ENCODE measurements at regions not wholly inside any gene's neighbourhood (a gene's known extent, or its start where the extent isn't known, plus 50 kb on each side); places are given as distances from the start of the nearest gene placed in this dataset.

GRCh38 chr4:78673337-78673736, 102.8 kb upstream of the BMP2K start:
- Histone ChIP-seq H3K4me1 (ENCODE audit: insufficient read depth, low read length) (0 out of 2 replicates have a peak, but pooled peaks cover 4% of the 10 kb centered on the region), H3K9ac (ENCODE audit: low read depth, low read length) (no peak overlapping the region), H3K36me3 (ENCODE audit: insufficient read depth, low read depth, low read length) (no peaks in the 10 kb centered on the region), H3K27me3 (ENCODE audit: insufficient read depth, low read length) (no peaks in the 10 kb centered on the region), H3K9me3 (ENCODE audit: insufficient read depth, low read depth, low read length) (no peaks in the 10 kb centered on the region), H3K27ac (ENCODE audit: low read length) (no peak overlapping the region), H3K4me3 (ENCODE audit: low read length) (no peak overlapping the region)

DNA sequence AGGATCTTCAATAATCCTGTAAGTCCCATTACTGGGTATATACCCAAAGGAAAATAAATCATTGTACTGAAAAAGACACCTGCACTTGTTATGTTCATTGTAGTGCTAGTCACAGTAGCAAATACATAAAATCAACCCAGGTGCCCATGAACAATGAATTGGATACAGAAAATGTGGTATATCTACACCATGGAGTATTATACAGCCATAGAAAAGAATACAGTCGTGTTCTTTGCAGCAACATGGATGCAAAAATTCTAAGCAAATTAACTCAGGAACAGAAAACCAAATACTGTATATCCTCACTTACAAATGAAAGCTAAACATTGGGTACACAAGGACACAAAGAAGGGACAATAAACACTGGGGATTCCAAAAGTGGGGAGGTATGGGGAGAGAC, 100.8 kb upstream of the BMP2K start:
- no peaks in the 10 kb centered on the region for H3K9me3 ChIP-seq (ENCODE audit: insufficient read depth, low read depth, low read length)
- H3K27ac ChIP-seq (ENCODE audit: low read length), result no peak overlapping the region

GRCh38 chr4:78682070-78682469, 94.1 kb upstream of the BMP2K start:
- no peaks in the 10 kb centered on the region for H3K36me3 ChIP-seq (ENCODE audit: insufficient read depth, low read depth, low read length)
- no peak overlapping the region for H3K4me3 ChIP-seq (ENCODE audit: low read length)
- no peaks in the 10 kb centered on the region for H3K4me1 ChIP-seq (ENCODE audit: insufficient read depth, low read length)
- H3K9ac ChIP-seq (ENCODE audit: low read depth, low read length), result no peak overlapping the region
- H3K9me3 ChIP-seq (ENCODE audit: insufficient read depth, low read depth, low read length), result no peaks in the 10 kb centered on the region
- H3K27me3 ChIP-seq (ENCODE audit: insufficient read depth, low read length), result no peaks in the 10 kb centered on the region
- no peak overlapping the region for H3K27ac ChIP-seq (ENCODE audit: low read length)

More for the DNA sequence above, 100.8 kb upstream of the BMP2K start:
- Histone ChIP-seq H3K36me3 (ENCODE audit: insufficient read depth, low read depth, low read length) (no peaks in the 10 kb centered on the region), H3K4me3 (ENCODE audit: low read length) (no peak overlapping the region), H3K4me1 (ENCODE audit: insufficient read depth, low read length) (no peaks in the 10 kb centered on the region), H3K27me3 (ENCODE audit: insufficient read depth, low read length) (no peaks in the 10 kb centered on the region), H3K9ac (ENCODE audit: low read depth, low read length) (no peak overlapping the region)

DNA sequence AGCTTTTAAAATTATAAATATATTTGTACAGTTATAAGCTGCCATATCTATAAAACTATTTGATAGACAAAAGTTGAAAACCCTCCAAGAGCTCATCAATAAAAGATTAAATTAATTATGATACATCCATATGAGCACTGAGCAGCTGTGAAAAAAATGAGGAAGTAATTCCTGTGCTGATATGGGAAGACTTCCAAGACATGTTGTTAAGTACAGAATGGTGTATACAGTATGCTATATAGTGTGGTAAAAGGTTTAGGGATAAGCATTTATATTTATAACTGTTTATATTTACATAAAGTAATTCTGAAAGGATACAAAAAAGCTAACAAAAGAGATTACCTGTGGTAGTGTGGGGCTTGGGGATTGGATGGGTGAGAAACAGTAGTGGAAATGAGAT, 92.8 kb upstream of the BMP2K start:
- Histone ChIP-seq H3K27me3 (ENCODE audit: insufficient read depth, low read length) (no peaks in the 10 kb centered on the region), H3K9ac (ENCODE audit: low read depth, low read length) (no peak overlapping the region), H3K27ac (ENCODE audit: low read length) (no peak overlapping the region), H3K36me3 (ENCODE audit: insufficient read depth, low read depth, low read length) (no peaks in the 10 kb centered on the region), H3K4me3 (ENCODE audit: low read length) (no peak overlapping the region), H3K9me3 (ENCODE audit: insufficient read depth, low read depth, low read length) (no peaks in the 10 kb centered on the region), H3K4me1 (ENCODE audit: insufficient read depth, low read length) (no peaks in the 10 kb centered on the region)

DNA sequence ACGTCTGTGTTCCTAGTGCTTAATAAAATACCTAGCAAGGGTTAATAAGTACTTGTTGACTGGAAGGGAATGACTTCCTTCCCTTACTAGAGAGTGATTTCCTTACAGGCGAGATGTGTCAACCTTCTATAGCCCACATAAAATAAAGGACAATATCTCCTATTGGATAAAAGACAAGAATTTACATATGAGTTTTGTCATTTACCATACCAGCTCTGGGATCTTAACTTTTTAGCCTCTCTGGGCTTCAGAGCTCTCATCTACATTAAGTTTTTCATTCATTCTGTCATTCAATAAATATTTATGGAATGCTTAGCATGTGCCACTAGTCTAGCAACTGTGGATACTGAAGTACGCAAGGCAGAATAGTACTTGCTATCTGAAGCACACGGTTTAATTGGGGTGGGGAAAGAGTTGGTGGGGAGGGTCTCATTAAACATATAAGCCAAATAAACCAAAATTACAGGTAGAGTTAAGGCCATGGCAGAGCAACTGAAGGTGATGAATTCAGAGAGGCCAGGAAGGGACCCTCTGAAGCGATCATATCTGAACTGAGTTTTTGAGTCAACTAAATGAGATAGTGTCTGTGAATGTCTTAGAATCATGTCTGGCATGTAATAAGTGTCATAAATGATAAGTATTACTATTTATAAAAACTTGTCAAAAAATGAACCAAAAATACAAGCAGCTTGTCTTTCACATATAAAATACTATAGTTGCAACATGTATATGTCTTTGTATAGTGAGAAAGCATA, 91.6 kb upstream of the BMP2K start:
- H3K27me3 ChIP-seq (ENCODE audit: insufficient read depth, low read length), result no peaks in the 10 kb centered on the region
- no peaks in the 10 kb centered on the region for H3K9me3 ChIP-seq (ENCODE audit: insufficient read depth, low read depth, low read length)
- no peak overlapping the region for H3K9ac ChIP-seq (ENCODE audit: low read depth, low read length)
- no peak overlapping the region for H3K27ac ChIP-seq (ENCODE audit: low read length)
- no peaks in the 10 kb centered on the region for H3K36me3 ChIP-seq (ENCODE audit: insufficient read depth, low read depth, low read length)
- H3K4me1 ChIP-seq (ENCODE audit: insufficient read depth, low read length), result no peaks in the 10 kb centered on the region
- H3K4me3 ChIP-seq (ENCODE audit: low read length), result no peak overlapping the region

DNA sequence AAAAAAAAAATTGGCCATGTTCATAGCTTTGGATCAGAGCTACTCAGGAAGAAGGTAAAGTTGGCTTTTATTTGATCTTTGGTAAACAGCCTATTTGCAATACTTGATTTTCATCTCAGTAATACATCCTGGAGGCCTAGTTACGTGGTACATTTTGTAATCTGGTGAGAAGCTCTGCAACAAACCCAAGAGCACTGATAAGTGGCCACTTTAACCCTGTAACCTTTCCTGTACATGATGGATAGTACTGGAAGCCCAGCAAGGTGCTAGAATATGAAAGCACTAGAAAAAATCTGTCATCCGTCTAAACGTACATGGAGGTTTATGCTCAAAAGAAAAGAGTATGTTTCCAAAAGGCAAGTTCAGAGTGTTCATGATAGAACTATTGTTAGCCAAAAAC, 88.3 kb upstream of the BMP2K start:
- no peaks in the 10 kb centered on the region for H3K36me3 ChIP-seq (ENCODE audit: insufficient read depth, low read depth, low read length)
- no peak overlapping the region for H3K9ac ChIP-seq (ENCODE audit: low read depth, low read length)
- H3K4me1 ChIP-seq (ENCODE audit: insufficient read depth, low read length), result no peaks in the 10 kb centered on the region
- no peaks in the 10 kb centered on the region for H3K27me3 ChIP-seq (ENCODE audit: insufficient read depth, low read length)
- H3K4me3 ChIP-seq (ENCODE audit: low read length), result no peak overlapping the region
- no peaks in the 10 kb centered on the region for H3K9me3 ChIP-seq (ENCODE audit: insufficient read depth, low read depth, low read length)
- no peak overlapping the region for H3K27ac ChIP-seq (ENCODE audit: low read length)

- no peak overlapping the region for H3K27ac ChIP-seq (ENCODE audit: low read length)
- H3K9me3 ChIP-seq (ENCODE audit: insufficient read depth, low read depth, low read length), result no peaks in the 10 kb centered on the region
- no peak overlapping the region for H3K9ac ChIP-seq (ENCODE audit: low read depth, low read length)
- no peaks in the 10 kb centered on the region for H3K4me1 ChIP-seq (ENCODE audit: insufficient read depth, low read length)
- H3K27me3 ChIP-seq (ENCODE audit: insufficient read depth, low read length), result no peaks in the 10 kb centered on the region
- H3K4me3 ChIP-seq (ENCODE audit: low read length), result no peak overlapping the region
- no peaks in the 10 kb centered on the region for H3K36me3 ChIP-seq (ENCODE audit: insufficient read depth, low read depth, low read length)
Observed at GRCh38 chr4:78688366-78688765, 87.8 kb upstream of the BMP2K start.

- H3K36me3 ChIP-seq (ENCODE audit: insufficient read depth, low read depth, low read length), result no peaks in the 10 kb centered on the region
- H3K27ac ChIP-seq (ENCODE audit: low read length), result no peak overlapping the region
- no peak overlapping the region for H3K4me3 ChIP-seq (ENCODE audit: low read length)
- H3K4me1 ChIP-seq (ENCODE audit: insufficient read depth, low read length), result no peaks in the 10 kb centered on the region
- no peaks in the 10 kb centered on the region for H3K27me3 ChIP-seq (ENCODE audit: insufficient read depth, low read length)
- H3K9me3 ChIP-seq (ENCODE audit: insufficient read depth, low read depth, low read length), result no peaks in the 10 kb centered on the region
- H3K9ac ChIP-seq (ENCODE audit: low read depth, low read length), result no peak overlapping the region
Observed at GRCh38 chr4:78689261-78689660, 86.9 kb upstream of the BMP2K start.

- no peak overlapping the region for H3K4me3 ChIP-seq (ENCODE audit: low read length)
- H3K36me3 ChIP-seq (ENCODE audit: insufficient read depth, low read depth, low read length), result no peaks in the 10 kb centered on the region
- no peak overlapping the region for H3K9ac ChIP-seq (ENCODE audit: low read depth, low read length)
- H3K27ac ChIP-seq (ENCODE audit: low read length), result no peak overlapping the region
- no peaks in the 10 kb centered on the region for H3K27me3 ChIP-seq (ENCODE audit: insufficient read depth, low read length)
- no peaks in the 10 kb centered on the region for H3K4me1 ChIP-seq (ENCODE audit: insufficient read depth, low read length)
- H3K9me3 ChIP-seq (ENCODE audit: insufficient read depth, low read depth, low read length), result no peaks in the 10 kb centered on the region
Observed at GRCh38 chr4:78689700-78690323, 86.3 kb upstream of the BMP2K start.

DNA sequence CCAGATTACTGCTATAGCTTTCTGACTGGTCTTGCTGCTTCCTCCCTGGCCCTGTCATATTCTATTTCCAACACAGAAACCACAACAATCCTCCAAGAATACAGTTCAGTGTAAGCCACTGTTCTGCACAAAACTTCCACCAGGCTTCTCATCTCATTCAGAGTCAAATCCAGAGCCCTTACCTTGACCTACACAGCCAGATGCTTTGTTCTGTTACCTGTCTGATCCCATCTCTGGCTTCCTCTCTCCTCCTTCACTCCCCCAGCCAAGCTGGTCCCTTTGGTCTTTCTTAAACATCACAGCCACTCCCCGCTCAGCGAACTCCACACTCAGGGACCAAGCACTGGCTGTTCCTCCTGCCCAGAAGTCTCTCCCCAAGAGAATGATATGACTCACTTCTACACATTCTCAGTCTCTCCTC, 84.8 kb upstream of the BMP2K start:
- no peak overlapping the region for H3K9ac ChIP-seq (ENCODE audit: low read depth, low read length)
- H3K9me3 ChIP-seq (ENCODE audit: insufficient read depth, low read depth, low read length), result no peaks in the 10 kb centered on the region
- no peak overlapping the region for H3K27ac ChIP-seq (ENCODE audit: low read length)
- no peaks in the 10 kb centered on the region for H3K27me3 ChIP-seq (ENCODE audit: insufficient read depth, low read length)
- no peak overlapping the region for H3K4me3 ChIP-seq (ENCODE audit: low read length)
- no peaks in the 10 kb centered on the region for H3K36me3 ChIP-seq (ENCODE audit: insufficient read depth, low read depth, low read length)
- H3K4me1 ChIP-seq (ENCODE audit: insufficient read depth, low read length), result no peaks in the 10 kb centered on the region

DNA sequence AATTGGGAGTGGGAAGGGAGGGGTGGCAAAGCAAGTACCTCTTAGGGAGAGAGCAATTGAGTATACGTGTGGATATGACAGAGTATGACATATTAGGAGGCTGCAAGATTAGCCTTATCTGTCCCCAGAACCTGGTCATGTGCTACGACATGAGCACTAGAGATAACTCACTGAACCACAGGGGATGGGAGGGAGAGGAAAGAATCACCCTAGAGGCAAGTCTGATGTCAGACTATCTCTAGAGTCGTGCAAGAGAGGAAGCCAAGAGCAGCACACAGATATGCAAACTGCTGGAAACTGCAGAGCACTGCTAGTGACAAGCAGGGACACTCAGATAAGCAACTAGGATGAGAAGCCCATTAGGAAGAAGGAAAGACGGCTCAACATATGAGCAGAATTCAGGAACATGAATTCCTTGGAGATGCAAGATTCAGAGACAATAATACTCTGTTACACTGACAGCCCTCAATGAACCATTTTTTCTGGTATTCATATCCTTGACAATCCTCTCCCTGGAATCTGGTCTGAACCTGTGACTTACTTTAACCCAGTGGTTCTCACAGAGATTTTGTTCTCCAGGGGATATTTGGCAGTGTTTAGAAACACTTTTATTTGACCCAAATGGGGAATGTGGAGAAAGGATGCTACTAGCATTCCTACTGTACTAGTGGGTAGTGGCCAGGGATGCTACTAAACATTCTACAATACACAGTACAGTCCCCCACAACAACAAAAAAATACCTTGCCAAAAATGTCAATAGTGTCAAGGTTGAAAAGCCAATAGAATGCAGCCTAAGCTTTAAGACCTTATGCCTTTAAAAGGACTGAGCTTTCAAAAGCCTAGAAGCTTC, 84.0 kb upstream of the BMP2K start:
- H3K4me3 ChIP-seq (ENCODE audit: low read length), result no peak overlapping the region
- no peak overlapping the region for H3K9ac ChIP-seq (ENCODE audit: low read depth, low read length)
- no peaks in the 10 kb centered on the region for H3K27me3 ChIP-seq (ENCODE audit: insufficient read depth, low read length)

DNA sequence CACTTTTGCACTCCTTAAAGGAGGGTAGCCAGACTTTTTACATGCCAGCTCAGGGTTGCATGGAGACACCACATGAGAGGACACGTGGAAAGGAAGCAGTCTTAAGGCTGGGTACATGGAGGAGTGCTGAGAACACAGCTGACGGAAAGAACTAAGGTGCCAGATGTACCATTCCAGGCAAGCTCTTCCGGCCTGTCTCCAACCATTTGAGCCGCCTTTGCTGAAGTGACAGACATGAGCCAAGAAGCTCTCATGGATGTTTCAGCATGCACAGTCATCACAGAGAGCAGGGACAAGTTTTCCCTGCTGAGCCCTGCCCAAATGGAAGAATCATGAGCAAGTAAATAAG, 83.4 kb upstream of the BMP2K start:
- no peaks in the 10 kb centered on the region for H3K9me3 ChIP-seq (ENCODE audit: insufficient read depth, low read depth, low read length)
- H3K9ac ChIP-seq (ENCODE audit: low read depth, low read length), result no peak overlapping the region
- H3K4me1 ChIP-seq (ENCODE audit: insufficient read depth, low read length), result no peaks in the 10 kb centered on the region

More for the DNA sequence above, 84.0 kb upstream of the BMP2K start:
- H3K4me1 ChIP-seq (ENCODE audit: insufficient read depth, low read length), result no peaks in the 10 kb centered on the region
- no peaks in the 10 kb centered on the region for H3K36me3 ChIP-seq (ENCODE audit: insufficient read depth, low read depth, low read length)
- no peaks in the 10 kb centered on the region for H3K9me3 ChIP-seq (ENCODE audit: insufficient read depth, low read depth, low read length)
- H3K27ac ChIP-seq (ENCODE audit: low read length), result no peak overlapping the region

More for the DNA sequence above, 83.4 kb upstream of the BMP2K start:
- H3K36me3 ChIP-seq (ENCODE audit: insufficient read depth, low read depth, low read length), result no peaks in the 10 kb centered on the region
- no peaks in the 10 kb centered on the region for H3K27me3 ChIP-seq (ENCODE audit: insufficient read depth, low read length)
- no peak overlapping the region for H3K27ac ChIP-seq (ENCODE audit: low read length)
- H3K4me3 ChIP-seq (ENCODE audit: low read length), result no peak overlapping the region
